ENCODE measurements at regions not wholly inside any gene's neighbourhood (a gene's known extent, or its start where the extent isn't known, plus 50 kb on each side); places are given as distances from the start of the nearest gene placed in this dataset.

DNA sequence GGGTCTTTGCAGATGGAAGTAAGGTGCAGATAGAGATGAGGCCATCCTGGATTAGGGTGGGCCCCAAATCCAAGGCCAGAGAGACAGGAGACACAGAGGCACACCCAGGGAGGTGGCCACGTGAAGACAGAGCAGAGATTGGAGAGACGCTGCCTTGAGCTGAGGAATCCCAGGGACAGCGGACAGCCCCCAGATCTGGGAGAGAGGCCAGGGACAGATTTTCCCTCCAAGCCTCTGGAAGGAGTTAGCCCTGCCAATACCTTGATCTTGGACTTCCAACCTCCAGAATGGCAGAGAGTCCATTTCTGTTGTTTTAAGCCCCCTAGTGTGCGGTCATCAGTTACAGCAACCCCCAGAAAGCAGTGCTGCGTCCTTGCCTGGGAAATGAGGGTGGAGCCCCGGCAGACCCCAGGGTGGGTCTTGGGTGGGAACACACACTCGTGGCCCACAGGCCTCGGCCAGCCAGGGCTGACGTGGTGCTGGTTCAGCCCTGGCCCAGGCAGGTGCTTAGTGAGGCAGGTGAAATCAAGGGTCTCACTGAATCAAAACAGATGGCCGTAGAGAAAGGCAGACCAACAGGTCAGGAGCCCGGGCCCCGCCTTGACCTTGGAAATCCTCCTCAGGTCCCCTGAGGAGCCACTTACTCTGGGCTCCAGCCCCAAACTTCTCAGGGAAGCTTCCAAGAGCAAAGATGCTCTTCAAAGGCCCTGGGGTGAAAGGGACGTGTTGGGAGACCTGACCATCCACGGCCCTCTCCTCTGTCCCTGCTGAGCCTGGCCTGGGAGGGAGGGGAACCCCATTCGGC, 169.3 kb downstream of the RBFOX3 start:
- Histone ChIP-seq H3K4me1 (ENCODE audit: control insufficient read depth, insufficient read depth, low read length) (no peaks in the 10 kb centered on the region; the same call in 1 of the 2 replicates), H3K36me3 (ENCODE audit: control insufficient read depth, insufficient read depth, low read length) (no peaks in the 10 kb centered on the region; the same call in 1 of the 2 replicates), H3K27ac (ENCODE audit: low read length) (no peak overlapping the region), H3K9me3 (ENCODE audit: control insufficient read depth, insufficient read depth, low read length) (no peaks in the 10 kb centered on the region), H3K27me3 (ENCODE audit: control insufficient read depth, insufficient read depth, low read length) (no peaks in the 10 kb centered on the region), H3K4me3 (ENCODE audit: low read length) (no peak overlapping the region)
- no peak for DNase-seq (ENCODE audit: low read depth, low spot score)
- no CpG with 5 or more reads among the region's 15 CpGs for WGBS (ENCODE audit: insufficient coverage, insufficient read length)

DNA sequence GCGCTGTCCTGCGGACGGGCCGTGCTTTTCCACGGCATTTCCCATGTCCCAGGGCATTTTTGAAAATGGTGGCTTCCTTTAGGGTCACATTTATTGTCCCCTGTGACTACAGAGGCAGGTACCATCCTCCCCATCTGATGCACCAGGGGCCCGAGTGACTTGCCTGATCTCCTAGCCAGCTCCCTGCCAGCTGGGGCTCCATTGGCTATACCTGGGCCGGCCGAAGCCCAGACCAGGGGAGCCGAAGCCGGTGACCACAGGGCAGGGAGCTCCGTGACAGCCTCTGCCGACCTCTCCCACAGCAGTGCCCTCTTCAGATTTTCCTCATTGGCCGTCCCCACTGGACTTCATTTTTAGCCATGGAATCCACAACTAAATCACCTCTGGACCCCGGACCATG, 170.6 kb downstream of the RBFOX3 start:
- Histone ChIP-seq H3K9me3 (ENCODE audit: control insufficient read depth, insufficient read depth, low read length) (no peaks in the 10 kb centered on the region), H3K27ac (ENCODE audit: low read length) (no peak overlapping the region), H3K36me3 (ENCODE audit: control insufficient read depth, insufficient read depth, low read length) (no peaks in the 10 kb centered on the region; the same call in 1 of the 2 replicates), H3K27me3 (ENCODE audit: control insufficient read depth, insufficient read depth, low read length) (no peaks in the 10 kb centered on the region), H3K4me3 (ENCODE audit: low read length) (no peak overlapping the region), H3K4me1 (ENCODE audit: control insufficient read depth, insufficient read depth, low read length) (no peaks in the 10 kb centered on the region; the same call in 1 of the 2 replicates)
- no CpG with 5 or more reads among the region's 14 CpGs for WGBS (ENCODE audit: insufficient coverage, insufficient read length)
- DNase-seq (ENCODE audit: low read depth, low spot score): no peak

- DNase-seq (ENCODE audit: low read depth, low spot score): no peak
- no CpG with 5 or more reads among the region's 6 CpGs for WGBS (ENCODE audit: insufficient coverage, insufficient read length)
- H3K27ac ChIP-seq (ENCODE audit: low read length): no peak overlapping the region
- no peak overlapping the region for H3K4me3 ChIP-seq (ENCODE audit: low read length)
- no peaks in the 10 kb centered on the region; the same call in 1 of the 2 replicates for H3K4me1 ChIP-seq (ENCODE audit: control insufficient read depth, insufficient read depth, low read length)
- no peaks in the 10 kb centered on the region for H3K27me3 ChIP-seq (ENCODE audit: control insufficient read depth, insufficient read depth, low read length)
- no peaks in the 10 kb centered on the region; the same call in 1 of the 2 replicates for H3K36me3 ChIP-seq (ENCODE audit: control insufficient read depth, insufficient read depth, low read length)
- H3K9me3 ChIP-seq (ENCODE audit: control insufficient read depth, insufficient read depth, low read length): no peaks in the 10 kb centered on the region
These were observed 171.4 kb downstream of the RBFOX3 start for GRCh38 chr17:79439493-79439892.

DNA sequence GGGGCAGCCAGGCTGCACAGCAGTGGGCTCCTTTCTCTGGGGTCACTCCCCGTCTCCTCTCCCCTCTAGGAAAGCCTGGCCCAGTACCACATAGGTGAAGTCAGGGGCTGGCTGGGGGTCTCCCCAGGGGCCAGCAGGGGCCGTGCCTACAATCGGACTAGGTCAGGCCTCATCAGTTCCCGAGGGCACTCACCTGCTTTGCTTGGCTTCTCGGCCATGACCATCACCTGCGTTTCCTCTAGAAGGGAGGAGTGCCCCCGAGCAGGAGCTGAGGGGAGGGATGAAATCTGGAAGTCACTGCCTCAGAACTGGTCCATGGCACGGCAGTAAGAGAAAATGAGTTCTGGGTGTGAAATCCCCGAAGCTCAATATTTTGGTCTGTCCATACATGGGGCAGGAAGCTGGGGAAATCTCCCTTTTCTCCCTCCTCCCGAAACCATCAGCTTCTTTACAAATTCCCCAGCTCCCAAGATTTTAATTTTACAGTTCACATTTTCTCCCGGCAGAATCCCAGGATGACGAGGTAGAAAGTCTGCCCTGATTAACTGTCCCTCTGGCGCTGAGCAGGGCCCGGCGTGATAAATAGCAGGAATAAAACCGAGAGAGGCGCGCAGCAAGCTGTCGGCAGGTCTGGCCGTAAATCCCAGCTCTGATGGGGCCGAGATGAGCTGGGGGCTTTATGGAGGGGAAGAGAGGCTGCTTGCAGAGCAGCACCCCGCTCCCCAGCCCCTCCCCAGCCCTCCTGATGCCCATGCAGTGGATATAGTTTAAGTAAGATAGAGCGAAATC, 172.1 kb downstream of the RBFOX3 start:
- Histone ChIP-seq H3K9me3 (ENCODE audit: control insufficient read depth, insufficient read depth, low read length) (no peaks in the 10 kb centered on the region), H3K27me3 (ENCODE audit: control insufficient read depth, insufficient read depth, low read length) (no peaks in the 10 kb centered on the region), H3K27ac (ENCODE audit: low read length) (no peak overlapping the region), H3K36me3 (ENCODE audit: control insufficient read depth, insufficient read depth, low read length) (no peaks in the 10 kb centered on the region; the same call in 1 of the 2 replicates), H3K4me1 (ENCODE audit: control insufficient read depth, insufficient read depth, low read length) (no peaks in the 10 kb centered on the region; the same call in 1 of the 2 replicates), H3K4me3 (ENCODE audit: low read length) (no peak overlapping the region)
- DNase-seq (ENCODE audit: low read depth, low spot score): no peak
- no CpG with 5 or more reads among the region's 23 CpGs for WGBS (ENCODE audit: insufficient coverage, insufficient read length)

- Histone ChIP-seq H3K27me3 (ENCODE audit: control insufficient read depth, insufficient read depth, low read length) (no peaks in the 10 kb centered on the region), H3K36me3 (ENCODE audit: control insufficient read depth, insufficient read depth, low read length) (no peaks in the 10 kb centered on the region; the same call in 1 of the 2 replicates), H3K4me1 (ENCODE audit: control insufficient read depth, insufficient read depth, low read length) (no peaks in the 10 kb centered on the region; the same call in 1 of the 2 replicates), H3K9me3 (ENCODE audit: control insufficient read depth, insufficient read depth, low read length) (no peaks in the 10 kb centered on the region), H3K27ac (ENCODE audit: low read length) (no peak overlapping the region), H3K4me3 (ENCODE audit: low read length) (no peak overlapping the region)
- no peak for DNase-seq (ENCODE audit: low read depth, low spot score)
- WGBS (ENCODE audit: insufficient coverage, insufficient read length): no CpG with 5 or more reads among the region's 4 CpGs
These were observed 172.8 kb downstream of the RBFOX3 start for GRCh38 chr17:79438058-79438457.

DNA sequence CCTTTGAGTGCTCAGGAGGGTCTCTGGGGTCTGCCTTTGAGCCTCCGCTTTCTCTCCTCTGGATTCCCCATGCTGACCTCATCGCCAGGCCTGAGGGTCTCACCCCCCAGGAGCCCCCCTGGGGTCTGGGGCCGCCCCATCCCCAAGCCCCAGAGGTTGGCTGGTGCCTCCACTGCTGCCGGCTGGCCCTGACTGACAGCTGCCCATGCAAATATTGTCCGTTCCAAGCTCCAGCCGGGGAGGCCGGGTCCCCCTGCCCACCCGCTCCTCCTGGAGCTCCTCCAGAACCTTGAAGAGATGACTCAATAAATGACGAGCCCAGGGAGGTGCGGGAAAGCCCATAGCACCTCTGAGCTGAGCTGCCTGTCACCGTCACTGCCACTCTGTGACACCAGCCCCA, 173.8 kb downstream of the RBFOX3 start:
- Histone ChIP-seq H3K27ac (ENCODE audit: low read length) (no peak overlapping the region), H3K9me3 (ENCODE audit: control insufficient read depth, insufficient read depth, low read length) (no peaks in the 10 kb centered on the region), H3K4me1 (ENCODE audit: control insufficient read depth, insufficient read depth, low read length) (no peaks in the 10 kb centered on the region; the same call in 1 of the 2 replicates), H3K36me3 (ENCODE audit: control insufficient read depth, insufficient read depth, low read length) (no peaks in the 10 kb centered on the region), H3K4me3 (ENCODE audit: low read length) (no peak overlapping the region), H3K27me3 (ENCODE audit: control insufficient read depth, insufficient read depth, low read length) (no peaks in the 10 kb centered on the region)
- no peak for DNase-seq (ENCODE audit: low read depth, low spot score)
- WGBS (ENCODE audit: insufficient coverage, insufficient read length): no CpG with 5 or more reads among the region's 11 CpGs

DNA sequence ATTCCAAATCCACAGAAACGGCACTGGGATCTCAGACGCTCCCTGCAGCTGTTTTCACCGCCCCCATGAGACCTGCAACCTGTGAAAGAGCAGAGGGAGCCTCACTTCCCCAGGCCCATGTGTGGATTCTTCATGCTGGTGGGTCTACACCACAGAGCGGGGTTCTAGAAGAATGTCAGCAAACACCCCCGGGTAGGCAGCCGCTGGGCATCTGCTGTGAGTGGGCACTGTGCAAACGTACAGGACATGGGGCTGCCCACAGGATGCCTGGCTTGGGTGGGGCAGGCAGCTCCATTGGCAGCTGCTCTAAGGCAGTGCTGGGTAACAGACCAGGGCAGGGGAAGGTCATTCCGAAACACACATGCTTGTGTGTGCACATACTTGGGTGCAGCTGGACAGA, 174.9 kb downstream of the RBFOX3 start:
- Histone ChIP-seq H3K27me3 (ENCODE audit: control insufficient read depth, insufficient read depth, low read length) (no peaks in the 10 kb centered on the region), H3K9me3 (ENCODE audit: control insufficient read depth, insufficient read depth, low read length) (no peaks in the 10 kb centered on the region), H3K4me3 (ENCODE audit: low read length) (no peak overlapping the region), H3K27ac (ENCODE audit: low read length) (no peak overlapping the region), H3K36me3 (ENCODE audit: control insufficient read depth, insufficient read depth, low read length) (no peaks in the 10 kb centered on the region), H3K4me1 (ENCODE audit: control insufficient read depth, insufficient read depth, low read length) (no peaks in the 10 kb centered on the region; the same call in 1 of the 2 replicates)
- no CpG with 5 or more reads among the region's 8 CpGs for WGBS (ENCODE audit: insufficient coverage, insufficient read length)
- DNase-seq (ENCODE audit: low read depth, low spot score): no peak

GRCh38 chr17:79435296-79435695, 175.6 kb downstream of the RBFOX3 start:
- Histone ChIP-seq H3K27ac (ENCODE audit: low read length) (no peak overlapping the region), H3K9me3 (ENCODE audit: control insufficient read depth, insufficient read depth, low read length) (no peaks in the 10 kb centered on the region), H3K27me3 (ENCODE audit: control insufficient read depth, insufficient read depth, low read length) (no peaks in the 10 kb centered on the region), H3K36me3 (ENCODE audit: control insufficient read depth, insufficient read depth, low read length) (no peaks in the 10 kb centered on the region), H3K4me1 (ENCODE audit: control insufficient read depth, insufficient read depth, low read length) (no peaks in the 10 kb centered on the region; the same call in 1 of the 2 replicates), H3K4me3 (ENCODE audit: low read length) (no peak overlapping the region)
- no CpG with 5 or more reads among the region's 6 CpGs for WGBS (ENCODE audit: insufficient coverage, insufficient read length)
- DNase-seq (ENCODE audit: low read depth, low spot score): no peak

DNA sequence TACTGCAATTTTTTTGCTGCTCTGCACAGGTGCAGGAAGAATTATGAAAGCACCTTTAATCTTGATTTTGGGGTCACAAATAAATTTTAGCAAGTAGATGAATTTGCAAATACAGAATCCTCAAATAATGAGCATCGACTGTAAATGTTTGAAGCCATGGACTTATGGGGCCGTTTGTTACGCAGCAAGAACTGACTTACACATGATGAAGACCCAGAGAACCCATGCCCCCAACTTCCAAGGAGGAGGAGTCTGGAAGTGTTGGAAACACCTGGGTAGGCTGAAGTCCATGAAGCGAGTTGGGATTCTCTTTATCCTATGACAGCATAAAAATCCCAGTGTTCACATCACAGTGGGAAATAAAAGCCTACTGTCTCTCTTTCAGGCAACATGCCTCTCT, 176.6 kb downstream of the RBFOX3 start:
- H3K27me3 ChIP-seq (ENCODE audit: control insufficient read depth, insufficient read depth, low read length): no peaks in the 10 kb centered on the region
- WGBS (ENCODE audit: insufficient coverage, insufficient read length): no CpG with 5 or more reads among the region's 4 CpGs
- DNase-seq (ENCODE audit: low read depth, low spot score): no peak
- H3K9me3 ChIP-seq (ENCODE audit: control insufficient read depth, insufficient read depth, low read length): no peaks in the 10 kb centered on the region
- no peak overlapping the region for H3K27ac ChIP-seq (ENCODE audit: low read length)
- no peak overlapping the region for H3K4me3 ChIP-seq (ENCODE audit: low read length)
- H3K36me3 ChIP-seq (ENCODE audit: control insufficient read depth, insufficient read depth, low read length): no peaks in the 10 kb centered on the region
- no peaks in the 10 kb centered on the region for H3K4me1 ChIP-seq (ENCODE audit: control insufficient read depth, insufficient read depth, low read length)

- H3K36me3 ChIP-seq (ENCODE audit: control insufficient read depth, insufficient read depth, low read length): no peaks in the 10 kb centered on the region
- no peak for DNase-seq (ENCODE audit: low read depth, low spot score)
- no CpG with 5 or more reads among the region's 7 CpGs for WGBS (ENCODE audit: insufficient coverage, insufficient read length)
- no peak overlapping the region for H3K4me3 ChIP-seq (ENCODE audit: low read length)
- no peaks in the 10 kb centered on the region for H3K27me3 ChIP-seq (ENCODE audit: control insufficient read depth, insufficient read depth, low read length)
- H3K4me1 ChIP-seq (ENCODE audit: control insufficient read depth, insufficient read depth, low read length): no peaks in the 10 kb centered on the region
- no peaks in the 10 kb centered on the region for H3K9me3 ChIP-seq (ENCODE audit: control insufficient read depth, insufficient read depth, low read length)
- no peak overlapping the region for H3K27ac ChIP-seq (ENCODE audit: low read length)
These were observed 177.5 kb downstream of the RBFOX3 start for GRCh38 chr17:79433379-79433778.

Measured in iPS DF 6.9 (cell line).